ENCODE measurements at regions not wholly inside any gene's neighbourhood (a gene's known extent, or its start where the extent isn't known, plus 50 kb on each side); places are given as distances from the start of the nearest gene placed in this dataset.
"Not testable (repeated sequence)": the region's sequence is repeated elsewhere in the genome, so short reads cannot be mapped to it uniquely, and the experiment has no call there.

GRCh38 chr1:118479351-118479750 lies 294.3 kb upstream of the SPAG17 start:
- no peak for ATAC-seq (replicated peaks; ENCODE audit: extremely low read depth, poor library complexity, severe bottlenecking)
- H3K4me3 Mint-ChIP-seq = no peak overlapping the region
- H3K9me3 Mint-ChIP-seq = peaks cover 35% of the 10 kb centered on the region
- no peaks in the 10 kb centered on the region for H3K4me1 Mint-ChIP-seq
- H3K27ac Mint-ChIP-seq (ENCODE audit: low read depth) = no peak overlapping the region
- no peak for DNase-seq (ENCODE audit: low spot score in 2 of 2)
- no peaks in the 10 kb centered on the region for H3K27me3 Mint-ChIP-seq
- peaks cover 1% of the 10 kb centered on the region for H3K36me3 Mint-ChIP-seq (ENCODE audit: insufficient read depth)

GRCh38 chr1:118473825-118474224 lies 288.8 kb upstream of the SPAG17 start:
- ATAC-seq (replicated peaks; ENCODE audit: extremely low read depth, poor library complexity, severe bottlenecking) (no peak), DNase-seq (ENCODE audit: low spot score in 2 of 2) (no peak)
- Mint-ChIP-seq H3K4me1 (no peaks in the 10 kb centered on the region), H3K9me3 (peaks cover 33% of the 10 kb centered on the region), H3K4me3 (no peak overlapping the region), H3K27ac (ENCODE audit: low read depth) (no peak overlapping the region), H3K36me3 (ENCODE audit: insufficient read depth) (no peaks in the 10 kb centered on the region), H3K27me3 (no peaks in the 10 kb centered on the region)

GRCh38 chr1:118464460-118464859 lies 279.4 kb upstream of the SPAG17 start:
- not testable (repeated sequence) for H3K9me3 Mint-ChIP-seq; H3K27me3 Mint-ChIP-seq; H3K27ac Mint-ChIP-seq (ENCODE audit: low read depth)

GRCh38 chr1:118461154-118461553 lies 276.1 kb upstream of the SPAG17 start:
- Mint-ChIP-seq H3K9me3 (peaks cover 17% of the 10 kb centered on the region), H3K27ac (ENCODE audit: low read depth) (no peak overlapping the region), H3K27me3 (no peaks in the 10 kb centered on the region), H3K4me1 (no peaks in the 10 kb centered on the region), H3K4me3 (no peak overlapping the region), H3K36me3 (ENCODE audit: insufficient read depth) (no peaks in the 10 kb centered on the region)
- DNase-seq (ENCODE audit: low spot score in 2 of 2) (no peak), ATAC-seq (replicated peaks; ENCODE audit: extremely low read depth, poor library complexity, severe bottlenecking) (no peak)

More at GRCh38 chr1:118464460-118464859, 279.4 kb upstream of the SPAG17 start:
- not testable (repeated sequence) for H3K4me1 Mint-ChIP-seq; H3K36me3 Mint-ChIP-seq (ENCODE audit: insufficient read depth); H3K4me3 Mint-ChIP-seq; DNase-seq (ENCODE audit: low spot score in 2 of 2); ATAC-seq (replicated peaks; ENCODE audit: extremely low read depth, poor library complexity, severe bottlenecking)

GRCh38 chr1:118459871-118460270 lies 274.8 kb upstream of the SPAG17 start:
- Mint-ChIP-seq H3K4me1 (no peaks in the 10 kb centered on the region), H3K4me3 (no peak overlapping the region), H3K36me3 (ENCODE audit: insufficient read depth) (no peaks in the 10 kb centered on the region), H3K9me3 (peaks cover 26% of the 10 kb centered on the region), H3K27ac (ENCODE audit: low read depth) (no peak overlapping the region), H3K27me3 (no peaks in the 10 kb centered on the region)
- ATAC-seq (replicated peaks; ENCODE audit: extremely low read depth, poor library complexity, severe bottlenecking) (no peak), DNase-seq (ENCODE audit: low spot score in 2 of 2) (no peak)

- H3K27me3 Mint-ChIP-seq; H3K27ac Mint-ChIP-seq (ENCODE audit: low read depth); DNase-seq (ENCODE audit: low spot score in 2 of 2); H3K4me3 Mint-ChIP-seq; ATAC-seq (replicated peaks; ENCODE audit: extremely low read depth, poor library complexity, severe bottlenecking); H3K4me1 Mint-ChIP-seq; H3K36me3 Mint-ChIP-seq (ENCODE audit: insufficient read depth): not testable (repeated sequence)
- H3K9me3 Mint-ChIP-seq = peaks cover 20% of the 10 kb centered on the region
Measured at GRCh38 chr1:118453856-118454255, 268.8 kb upstream of the SPAG17 start.

- Mint-ChIP-seq H3K4me3 (no peak overlapping the region), H3K9me3 (peaks cover 31% of the 10 kb centered on the region), H3K27me3 (no peaks in the 10 kb centered on the region), H3K27ac (ENCODE audit: low read depth) (no peak overlapping the region), H3K4me1 (no peaks in the 10 kb centered on the region), H3K36me3 (ENCODE audit: insufficient read depth) (no peaks in the 10 kb centered on the region)
- DNase-seq (ENCODE audit: low spot score in 2 of 2) (no peak), ATAC-seq (replicated peaks; ENCODE audit: extremely low read depth, poor library complexity, severe bottlenecking) (no peak)
Measured at GRCh38 chr1:118445156-118445555, 260.1 kb upstream of the SPAG17 start.

- no peak for DNase-seq (ENCODE audit: low spot score in 2 of 2)
- no peaks in the 10 kb centered on the region for H3K4me1 Mint-ChIP-seq
- no peak overlapping the region for H3K27ac Mint-ChIP-seq (ENCODE audit: low read depth)
- H3K36me3 Mint-ChIP-seq (ENCODE audit: insufficient read depth) = no peaks in the 10 kb centered on the region
- no peak overlapping the region for H3K4me3 Mint-ChIP-seq
- H3K9me3 Mint-ChIP-seq = peaks cover 20% of the 10 kb centered on the region
- no peak for ATAC-seq (replicated peaks; ENCODE audit: extremely low read depth, poor library complexity, severe bottlenecking)
- no peaks in the 10 kb centered on the region for H3K27me3 Mint-ChIP-seq
Measured at GRCh38 chr1:118442214-118442613, 257.2 kb upstream of the SPAG17 start.

- no peaks in the 10 kb centered on the region for H3K36me3 Mint-ChIP-seq (ENCODE audit: insufficient read depth)
- no peaks in the 10 kb centered on the region for H3K4me1 Mint-ChIP-seq
- no peak for DNase-seq (ENCODE audit: low spot score in 2 of 2)
- H3K27ac Mint-ChIP-seq (ENCODE audit: low read depth) = no peak overlapping the region
- ATAC-seq (replicated peaks; ENCODE audit: extremely low read depth, poor library complexity, severe bottlenecking) = no peak
- H3K27me3 Mint-ChIP-seq = no peaks in the 10 kb centered on the region
- no peak overlapping the region for H3K4me3 Mint-ChIP-seq
- peaks cover 12% of the 10 kb centered on the region for H3K9me3 Mint-ChIP-seq
Measured at GRCh38 chr1:118437664-118438063, 252.6 kb upstream of the SPAG17 start.

- ATAC-seq (replicated peaks; ENCODE audit: extremely low read depth, poor library complexity, severe bottlenecking) = no peak
- no peak overlapping the region for H3K4me3 Mint-ChIP-seq
- peaks cover 22% of the 10 kb centered on the region for H3K9me3 Mint-ChIP-seq
- H3K36me3 Mint-ChIP-seq (ENCODE audit: insufficient read depth) = no peaks in the 10 kb centered on the region
- H3K27me3 Mint-ChIP-seq = no peaks in the 10 kb centered on the region
- no peaks in the 10 kb centered on the region for H3K4me1 Mint-ChIP-seq
- H3K27ac Mint-ChIP-seq (ENCODE audit: low read depth) = no peak overlapping the region
- DNase-seq (ENCODE audit: low spot score in 2 of 2) = no peak
Measured at GRCh38 chr1:118429856-118430255, 244.8 kb upstream of the SPAG17 start.

- Mint-ChIP-seq H3K36me3 (ENCODE audit: insufficient read depth) (peaks cover 2% of the 10 kb centered on the region), H3K4me3 (no peak overlapping the region), H3K27me3 (no peaks in the 10 kb centered on the region), H3K27ac (ENCODE audit: low read depth) (no peak overlapping the region), H3K9me3 (peaks cover 5% of the 10 kb centered on the region), H3K4me1 (no peaks in the 10 kb centered on the region)
- DNase-seq (ENCODE audit: low spot score in 2 of 2) (no peak), ATAC-seq (replicated peaks; ENCODE audit: extremely low read depth, poor library complexity, severe bottlenecking) (no peak)
Measured at GRCh38 chr1:118421868-118422350, 236.9 kb upstream of the SPAG17 start.

- Mint-ChIP-seq H3K4me3 (no peak overlapping the region), H3K9me3 (peaks cover 23% of the 10 kb centered on the region), H3K4me1 (no peaks in the 10 kb centered on the region), H3K27ac (ENCODE audit: low read depth) (no peak overlapping the region), H3K27me3 (no peaks in the 10 kb centered on the region), H3K36me3 (ENCODE audit: insufficient read depth) (no peaks in the 10 kb centered on the region)
- ATAC-seq (replicated peaks; ENCODE audit: extremely low read depth, poor library complexity, severe bottlenecking) (no peak), DNase-seq (ENCODE audit: low spot score in 2 of 2) (no peak)
Measured at GRCh38 chr1:118404024-118404423, 219.0 kb upstream of the SPAG17 start.

GRCh38 chr1:118397496-118397859 lies 212.4 kb upstream of the SPAG17 start:
- Mint-ChIP-seq H3K4me3 (no peak overlapping the region), H3K36me3 (ENCODE audit: insufficient read depth) (no peaks in the 10 kb centered on the region), H3K27ac (ENCODE audit: low read depth) (no peak overlapping the region), H3K9me3 (peaks cover 8% of the 10 kb centered on the region), H3K27me3 (no peaks in the 10 kb centered on the region), H3K4me1 (no peaks in the 10 kb centered on the region)
- DNase-seq (ENCODE audit: low spot score in 2 of 2) (no peak), ATAC-seq (replicated peaks; ENCODE audit: extremely low read depth, poor library complexity, severe bottlenecking) (no peak)

Measured in central memory CD8-positive, alpha-beta T cell (primary cell).